Activated CD4-positive, alpha-beta memory T cell treated with anti-CD3 and anti-CD28 coated beads, Interleukin-2, amount 10 ng/mL, durations not matched to agents 7 days and 5 days (primary cell): ENCODE measurements at regions not wholly inside any gene's neighbourhood (a gene's known extent, or its start where the extent isn't known, plus 50 kb on each side); places are given as distances from the start of the nearest gene placed in this dataset.

Experiments used
- CTCF ChIA-PET: fragments of 350-600 bp; sonication (Branson Sonifier 250); formaldehyde crosslinking; loops from one replicate; lab custom pipeline; 2021; ENCODE audit warnings: antibody characterized with exemption, inconsistent platforms; lab: Charles Lee
- POLR2A ChIA-PET: fragments of 350-600 bp; sonication (Branson Sonifier 250); formaldehyde crosslinking; loops from one replicate; lab custom pipeline; 2021; ENCODE audit warnings: antibody characterized with exemption; lab: Charles Lee
- DNase-seq: peaks from one replicate; pipeline ENCODE4 v3.0.0-alpha.2; 2020
- H3K27ac Mint-ChIP-seq: one replicate; pipeline ENCODE4 v1.8.0; 2021; ENCODE audit warnings: mild to moderate bottlenecking, mixed read lengths
- H3K27me3 Mint-ChIP-seq: one replicate; pipeline ENCODE4 v1.8.0; 2021; ENCODE audit warnings: mixed read lengths
- H3K36me3 Mint-ChIP-seq: one replicate; pipeline ENCODE4 v1.8.0; 2021; ENCODE audit warnings: low read depth, mixed read lengths
- H3K4me1 Mint-ChIP-seq: one replicate; pipeline ENCODE4 v1.8.0; 2021; ENCODE audit warnings: mixed read lengths
- H3K4me3 Mint-ChIP-seq: one replicate; pipeline ENCODE4 v1.8.0; 2021; ENCODE audit warnings: mild to moderate bottlenecking, mixed read lengths
- H3K9me3 Mint-ChIP-seq: one replicate; pipeline ENCODE4 v1.8.0; 2021; ENCODE audit warnings: mixed read lengths

DNA sequence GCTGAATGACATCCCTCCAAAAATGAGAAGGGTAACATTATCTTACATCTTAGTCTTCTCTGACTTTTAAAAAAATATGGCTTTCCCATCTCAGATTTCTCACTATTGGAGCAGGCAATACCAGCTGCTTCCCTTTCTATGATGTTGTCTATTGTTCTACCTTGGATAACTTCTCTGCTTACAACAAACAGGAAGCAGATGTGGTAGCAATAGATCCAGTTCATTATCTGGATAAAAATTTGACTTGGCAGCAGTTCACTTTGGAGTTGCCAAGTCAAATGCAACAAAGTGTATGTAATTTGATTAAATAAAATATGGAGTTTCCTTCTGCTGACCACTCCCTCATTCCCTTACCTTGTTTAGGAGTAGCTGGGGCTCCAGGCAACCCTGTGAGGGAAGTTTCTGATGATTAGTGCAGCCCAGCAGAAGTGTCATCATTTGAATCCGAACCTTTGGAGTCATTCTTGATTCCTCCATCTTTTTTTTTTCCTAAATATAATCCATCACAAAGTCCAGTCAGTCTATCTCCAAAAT lies 72.0 kb upstream of the GPRIN3 start:
- CTCF ChIA-PET = no interaction called here
- no peak overlapping the region for H3K27ac Mint-ChIP-seq
- POLR2A ChIA-PET = no interaction called here
- H3K4me3 Mint-ChIP-seq = no peak overlapping the region
- H3K27me3 Mint-ChIP-seq = peaks cover 4% of the 10 kb centered on the region
- H3K36me3 Mint-ChIP-seq = no peaks in the 10 kb centered on the region
- peaks cover 5% of the 10 kb centered on the region for H3K9me3 Mint-ChIP-seq
- DNase-seq = no peak
- peaks cover 3% of the 10 kb centered on the region for H3K4me1 Mint-ChIP-seq

DNA sequence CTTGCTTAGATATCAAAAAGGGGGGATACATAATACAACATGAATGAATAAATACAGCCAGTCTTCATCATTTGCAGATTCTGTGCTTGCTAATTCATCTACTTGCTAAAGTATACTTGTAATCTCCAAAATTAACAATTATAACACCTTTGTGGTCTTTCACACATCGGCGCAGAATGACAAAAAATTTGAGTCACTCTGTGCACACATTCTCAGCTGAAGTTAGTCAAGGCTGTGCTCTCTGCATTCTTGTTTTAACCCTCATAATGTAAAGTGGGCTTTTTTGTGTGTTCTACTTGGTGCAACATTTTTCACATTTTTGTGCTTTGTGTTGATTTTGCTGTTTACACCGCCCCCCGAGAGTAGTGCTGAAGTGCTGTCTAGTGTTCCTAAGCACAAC lies 65.8 kb upstream of the GPRIN3 start:
- Mint-ChIP-seq H3K27me3 (peaks cover 4% of the 10 kb centered on the region), H3K36me3 (no peaks in the 10 kb centered on the region), H3K9me3 (no peaks in the 10 kb centered on the region), H3K27ac (no peak overlapping the region), H3K4me1 (no peaks in the 10 kb centered on the region), H3K4me3 (no peak overlapping the region)
- POLR2A ChIA-PET = no interaction called here
- CTCF ChIA-PET = no interaction called here
- DNase-seq = no peak

GRCh38 chr4:89371614-89372013 lies 64.0 kb upstream of the GPRIN3 start:
- H3K4me3 Mint-ChIP-seq = no peak overlapping the region
- POLR2A ChIA-PET = no interaction called here
- peaks cover 3% of the 10 kb centered on the region for H3K36me3 Mint-ChIP-seq
- H3K9me3 Mint-ChIP-seq = no peaks in the 10 kb centered on the region
- CTCF ChIA-PET = no interaction called here
- H3K27ac Mint-ChIP-seq = no peak overlapping the region
- peaks cover 7% of the 10 kb centered on the region for H3K27me3 Mint-ChIP-seq
- DNase-seq = no peak
- peaks cover under 1% of the 10 kb centered on the region for H3K4me1 Mint-ChIP-seq

DNA sequence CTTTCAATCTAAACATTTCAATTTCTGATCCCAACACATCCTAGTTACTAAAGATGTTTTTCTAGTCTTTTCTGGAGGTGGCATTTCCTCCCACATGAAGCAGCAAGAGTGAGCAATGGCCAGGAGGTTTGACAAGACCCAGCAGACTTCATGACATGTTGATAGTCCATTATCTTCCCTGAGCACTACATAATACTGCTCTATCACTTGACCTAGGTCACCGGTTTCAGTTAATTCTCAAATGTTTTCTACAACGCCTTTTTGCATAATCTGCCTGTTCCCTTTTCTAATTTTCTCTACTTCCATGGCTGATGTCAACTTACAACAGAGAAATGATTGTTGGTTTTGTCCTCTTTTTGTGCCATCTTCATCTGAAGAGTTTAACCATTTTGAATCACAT lies 62.0 kb upstream of the GPRIN3 start:
- Mint-ChIP-seq H3K36me3 (peaks cover 3% of the 10 kb centered on the region), H3K27ac (no peak overlapping the region), H3K27me3 (peaks cover 3% of the 10 kb centered on the region), H3K4me1 (peaks cover 10% of the 10 kb centered on the region), H3K9me3 (no peaks in the 10 kb centered on the region), H3K4me3 (no peak overlapping the region)
- ChIA-PET CTCF (no interaction called here), POLR2A (no interaction called here)
- no peak for DNase-seq

GRCh38 chr4:89368861-89369260 lies 61.3 kb upstream of the GPRIN3 start:
- POLR2A ChIA-PET = no interaction called here
- H3K4me1 Mint-ChIP-seq = peaks cover 10% of the 10 kb centered on the region

GRCh38 chr4:89365776-89366175 lies 58.2 kb upstream of the GPRIN3 start:
- Mint-ChIP-seq H3K9me3 (peaks cover 2% of the 10 kb centered on the region), H3K4me3 (no peak overlapping the region), H3K36me3 (peaks cover 3% of the 10 kb centered on the region), H3K27me3 (peaks cover 3% of the 10 kb centered on the region), H3K4me1 (peaks cover 10% of the 10 kb centered on the region), H3K27ac (no peak overlapping the region)
- no peak for DNase-seq
- CTCF ChIA-PET = no interaction called here
- POLR2A ChIA-PET = no interaction called here

More at GRCh38 chr4:89368861-89369260, 61.3 kb upstream of the GPRIN3 start:
- Mint-ChIP-seq H3K27ac (no peak overlapping the region), H3K36me3 (peaks cover 3% of the 10 kb centered on the region), H3K9me3 (peaks cover 2% of the 10 kb centered on the region), H3K4me3 (no peak overlapping the region), H3K27me3 (peaks cover 3% of the 10 kb centered on the region)
- no peak for DNase-seq
- CTCF ChIA-PET = no interaction called here

GRCh38 chr4:89365375-89365774 lies 57.8 kb upstream of the GPRIN3 start:
- POLR2A ChIA-PET = no interaction called here
- peaks cover 3% of the 10 kb centered on the region for H3K27me3 Mint-ChIP-seq
- H3K4me1 Mint-ChIP-seq = peaks cover 10% of the 10 kb centered on the region
- no peak overlapping the region for H3K27ac Mint-ChIP-seq
- DNase-seq = no peak
- H3K4me3 Mint-ChIP-seq = no peak overlapping the region
- peaks cover 3% of the 10 kb centered on the region for H3K36me3 Mint-ChIP-seq
- H3K9me3 Mint-ChIP-seq = peaks cover 2% of the 10 kb centered on the region
- CTCF ChIA-PET = no interaction called here

DNA sequence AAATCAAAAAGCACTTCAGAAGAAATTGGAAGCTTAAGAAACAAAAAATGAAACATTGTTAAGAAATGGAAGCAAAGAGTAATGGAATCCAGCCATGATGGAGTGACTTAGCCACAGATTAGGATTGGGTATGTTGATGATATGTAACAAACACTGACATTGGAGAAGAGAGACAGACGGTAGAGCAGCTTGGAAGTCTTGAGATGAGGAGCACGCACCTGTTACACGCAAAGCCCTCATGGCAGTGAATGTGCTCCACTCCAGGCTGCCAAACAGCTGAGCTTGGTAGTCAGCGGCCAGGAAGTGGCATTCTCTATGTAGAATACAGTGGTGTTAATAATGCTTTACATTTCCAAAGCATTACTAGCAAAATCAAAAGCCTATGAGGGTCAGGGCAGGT lies 56.9 kb upstream of the GPRIN3 start:
- ChIA-PET CTCF (no interaction called here), POLR2A (no interaction called here)

GRCh38 chr4:89363786-89364185 lies 56.2 kb upstream of the GPRIN3 start:
- H3K9me3 Mint-ChIP-seq = peaks cover 2% of the 10 kb centered on the region
- H3K36me3 Mint-ChIP-seq = peaks cover 3% of the 10 kb centered on the region
- H3K27me3 Mint-ChIP-seq = peaks cover 8% of the 10 kb centered on the region
- peaks cover 10% of the 10 kb centered on the region for H3K4me1 Mint-ChIP-seq
- no peak overlapping the region for H3K4me3 Mint-ChIP-seq
- ChIA-PET CTCF (no interaction called here), POLR2A (no interaction called here)
- no peak for DNase-seq
- H3K27ac Mint-ChIP-seq = no peak overlapping the region

More for the DNA sequence above, 56.9 kb upstream of the GPRIN3 start:
- Mint-ChIP-seq H3K4me1 (peaks cover 10% of the 10 kb centered on the region), H3K27ac (no peak overlapping the region), H3K4me3 (no peak overlapping the region), H3K36me3 (peaks cover 3% of the 10 kb centered on the region), H3K9me3 (peaks cover 2% of the 10 kb centered on the region), H3K27me3 (peaks cover 8% of the 10 kb centered on the region)
- no peak for DNase-seq

GRCh38 chr4:89358935-89359638 lies 51.5 kb upstream of the GPRIN3 start:
- Mint-ChIP-seq H3K4me1 (no peaks in the 10 kb centered on the region), H3K27ac (no peak overlapping the region), H3K27me3 (peaks cover 16% of the 10 kb centered on the region), H3K9me3 (peaks cover 2% of the 10 kb centered on the region), H3K4me3 (no peak overlapping the region), H3K36me3 (no peaks in the 10 kb centered on the region)
- no peak for DNase-seq
- POLR2A ChIA-PET = no interaction called here
- CTCF ChIA-PET = interaction anchor here (1.3 kb wide), 1 partner anchor 132 kb away, joined by 4 read pairs; no protein-coding TSS in a partner anchor

- DNase-seq = no peak
- Mint-ChIP-seq H3K36me3 (no peaks in the 10 kb centered on the region), H3K4me3 (no peak overlapping the region), H3K4me1 (no peaks in the 10 kb centered on the region), H3K9me3 (no peaks in the 10 kb centered on the region), H3K27me3 (peaks cover 16% of the 10 kb centered on the region), H3K27ac (no peak overlapping the region)
- POLR2A ChIA-PET = no interaction called here
- CTCF ChIA-PET = interaction anchor here (1.3 kb wide), 1 partner anchor 131 kb away, joined by 4 read pairs; no protein-coding TSS in a partner anchor
These were observed 50.2 kb upstream of the GPRIN3 start for GRCh38 chr4:89357787-89358186.
